WTC11 (cell line): ENCODE measurements at regions not wholly inside any gene's neighbourhood (a gene's known extent, or its start where the extent isn't known, plus 50 kb on each side); places are given as distances from the start of the nearest gene placed in this dataset.
A peak's percentile ranks its signal among the peaks of the same experiment; 100 is the strongest.

Experiments
- ATAC-seq: fragments of 200-7000 bp; cut with Tn5 transposase; 2 replicates; pipeline ENCODE4 v1.10.0; 2021; ENCODE audit warnings: mild to moderate bottlenecking, moderate library complexity
- CTCF ChIA-PET: fragments of 300-600 bp; sonication (Branson Sonifier 250); formaldehyde crosslinking; loops from one replicate; lab custom pipeline; 2021; ENCODE audit warnings: antibody characterized with exemption; lab: Charles Lee
- POLR2A ChIA-PET: fragments of 350-600 bp; sonication (Branson Sonifier 250); formaldehyde crosslinking; loops from one replicate; lab custom pipeline; 2021; ENCODE audit warnings: antibody characterized with exemption; lab: Charles Lee
- DNase-seq: peaks from one replicate; pipeline ENCODE4 v3.0.0; 2021; ENCODE audit warnings: low spot score
- H3K27ac Mint-ChIP-seq: 2 replicates; pipeline ENCODE4 v1.8.0; 2021; ENCODE audit warnings: mixed read lengths
- H3K27me3 Mint-ChIP-seq: 2 replicates; pipeline ENCODE4 v1.8.0; 2021; ENCODE audit warnings: low read depth, mild to moderate bottlenecking, moderate library complexity, mixed read lengths
- H3K36me3 Mint-ChIP-seq: 2 replicates; pipeline ENCODE4 v1.8.0; 2021; ENCODE audit warnings: mixed read lengths
- H3K4me1 Mint-ChIP-seq: 2 replicates; pipeline ENCODE4 v1.8.0; 2022; ENCODE audit warnings: mixed read lengths
- H3K4me3 Mint-ChIP-seq: 2 replicates; pipeline ENCODE4 v1.8.0; 2021; ENCODE audit warnings: mild to moderate bottlenecking, moderate library complexity, mixed read lengths
- H3K9me3 Mint-ChIP-seq: 2 replicates; pipeline ENCODE4 v1.8.0; 2021; ENCODE audit warnings: mixed read lengths
- FOXP1 ChIP-seq: sonication (generic); formaldehyde crosslinking; IDR thresholded peaks from 2 replicates; pipeline ENCODE4 v1.8.0; 2022; ENCODE audit warnings: missing genetic modification reagents, mild to moderate bottlenecking, moderate library complexity, borderline replicate concordance
- GRHL2 ChIP-seq: fragments of 250-450 bp; sonication (Bioruptor Pico); IDR thresholded peaks from 2 replicates; pipeline ENCODE4 v1.8.0; 2022; ENCODE audit warnings: mild to moderate bottlenecking, moderate library complexity; ENCODE audit not compliant: insufficient replicate concordance, severe bottlenecking
- IRF2 ChIP-seq: sonication (generic); formaldehyde crosslinking; IDR thresholded peaks from 2 replicates; pipeline ENCODE4 v1.8.0; 2022; ENCODE audit warnings: low read depth, missing genetic modification reagents, borderline replicate concordance
- JUN ChIP-seq: sonication (generic); formaldehyde crosslinking; IDR thresholded peaks from 2 replicates; pipeline ENCODE4 v1.8.0; 2023; ENCODE audit warnings: mild to moderate bottlenecking, missing genetic modification reagents
- NFE2L1 ChIP-seq: sonication (generic); formaldehyde crosslinking; IDR thresholded peaks from 2 replicates; pipeline ENCODE4 v1.8.1; 2023; ENCODE audit warnings: missing genetic modification reagents
- NR3C1 ChIP-seq: sonication (generic); formaldehyde crosslinking; conservative IDR thresholded peaks from 2 replicates; pipeline ENCODE4 v1.8.1; 2023; ENCODE audit warnings: low read depth, mild to moderate bottlenecking, missing genetic modification reagents
- RORB ChIP-seq: fragments of 250-450 bp; sonication (Bioruptor Pico); IDR thresholded peaks from 2 replicates; pipeline ENCODE4 v1.9.0; 2021; ENCODE audit warnings: mild to moderate bottlenecking
- SOX15 ChIP-seq: fragments of 250-450 bp; sonication (Bioruptor Pico); IDR thresholded peaks from 2 replicates; pipeline ENCODE4 v1.9.0; 2021; ENCODE audit warnings: mild to moderate bottlenecking
- TCF7 ChIP-seq: sonication (generic); formaldehyde crosslinking; IDR thresholded peaks from 2 replicates; pipeline ENCODE4 v1.8.0; 2022; ENCODE audit warnings: mild to moderate bottlenecking, low read depth, missing genetic modification reagents, moderate library complexity
- TEAD4 ChIP-seq: sonication (generic); formaldehyde crosslinking; IDR thresholded peaks from 2 replicates; pipeline ENCODE4 v1.8.0; 2022; ENCODE audit warnings: mild to moderate bottlenecking, missing genetic modification reagents
- ZNF232 ChIP-seq: sonication (generic); formaldehyde crosslinking; IDR thresholded peaks from 2 replicates; pipeline ENCODE4 v1.8.0; 2022; ENCODE audit warnings: mild to moderate bottlenecking, missing genetic modification reagents
- ZNF423 ChIP-seq: fragments of 250-450 bp; sonication (Bioruptor Pico); IDR thresholded peaks from 2 replicates; pipeline ENCODE4 v2.1.2; 2022; ENCODE audit warnings: mild to moderate bottlenecking, moderate library complexity
- TF ChIP-seq, protein P1 (sequence below): sonication (generic); formaldehyde crosslinking; IDR thresholded peaks from 2 replicates; pipeline ENCODE4 v1.8.0; 2023; ENCODE audit warnings: missing genetic modification reagents, mild to moderate bottlenecking, borderline replicate concordance
- TF ChIP-seq, protein P2 (sequence below): sonication (generic); formaldehyde crosslinking; IDR thresholded peaks from 2 replicates; pipeline ENCODE4 v1.8.1; 2022; ENCODE audit warnings: mild to moderate bottlenecking, missing genetic modification reagents, moderate library complexity, borderline replicate concordance
- TF ChIP-seq, protein P3 (sequence below): sonication (generic); formaldehyde crosslinking; IDR thresholded peaks from 2 replicates; pipeline ENCODE4 v1.8.1; 2023; ENCODE audit warnings: mild to moderate bottlenecking, missing genetic modification reagents, moderate library complexity
- TF ChIP-seq, protein P4 (sequence below): sonication (generic); formaldehyde crosslinking; IDR thresholded peaks from 2 replicates; pipeline ENCODE4 v1.8.1; 2022; ENCODE audit warnings: low read depth, mild to moderate bottlenecking, moderate library complexity, missing genetic modification reagents, borderline replicate concordance
- TF ChIP-seq, protein P5 (sequence below): sonication (generic); formaldehyde crosslinking; IDR thresholded peaks from 2 replicates; pipeline ENCODE4 v1.8.0; 2022; ENCODE audit warnings: mild to moderate bottlenecking, missing genetic modification reagents
- TF ChIP-seq, protein P6 (sequence below): sonication (generic); formaldehyde crosslinking; IDR thresholded peaks from 2 replicates; pipeline ENCODE4 v1.8.1; 2023; ENCODE audit warnings: mild to moderate bottlenecking, moderate library complexity, missing genetic modification reagents
- TF ChIP-seq, protein P7 (sequence below): fragments of 250-450 bp; sonication (Bioruptor Pico); IDR thresholded peaks from 2 replicates; pipeline ENCODE4 v1.9.0; 2021; ENCODE audit warnings: moderate library complexity, mild to moderate bottlenecking, inconsistent platforms, borderline replicate concordance

DNA sequence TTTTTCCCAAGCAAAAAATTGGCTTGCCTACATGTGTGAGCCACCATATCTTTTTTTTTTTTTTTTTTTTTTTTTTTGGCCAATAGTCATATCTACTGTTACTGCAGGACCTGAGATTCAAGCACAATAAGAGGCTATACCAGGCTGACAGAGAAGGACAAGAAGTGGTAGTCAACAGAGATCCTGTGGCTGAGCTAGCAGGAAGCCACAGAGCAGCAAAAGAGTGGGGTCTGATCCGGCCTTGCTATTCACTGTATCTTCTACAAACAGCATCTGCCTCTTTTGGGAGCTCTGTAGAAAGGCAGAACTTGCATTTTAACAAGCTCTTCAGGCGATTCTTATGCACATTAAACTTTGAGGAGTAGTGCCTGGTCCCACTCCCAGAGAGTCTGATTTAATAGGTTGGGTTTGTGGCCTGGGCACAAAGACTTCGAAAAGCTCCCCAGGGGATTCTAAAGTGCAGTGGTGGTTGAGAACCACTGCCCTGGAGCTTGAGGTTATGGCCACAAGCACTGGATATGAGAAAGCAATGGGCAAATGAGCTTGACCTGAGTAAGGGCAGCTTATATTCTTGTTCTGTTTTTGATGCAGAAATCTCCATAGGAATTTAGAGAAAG, 162.8 kb downstream of the PIK3R1 start:
- ChIA-PET CTCF (interaction anchor here (1.1 kb wide), 2 partner anchors 90 to 92 kb away, joined by 4 read pairs; no protein-coding TSS in a partner anchor), POLR2A (interaction anchor here (0.5 kb wide), 1 partner anchor 15 kb away, joined by 4 read pairs; no protein-coding TSS in a partner anchor)
- TF ChIP-seq GRHL2 (CRISPR knock-in tag), result no peak
- TF ChIP-seq IRF2, result no peak
- TF ChIP-seq, protein P1, sequence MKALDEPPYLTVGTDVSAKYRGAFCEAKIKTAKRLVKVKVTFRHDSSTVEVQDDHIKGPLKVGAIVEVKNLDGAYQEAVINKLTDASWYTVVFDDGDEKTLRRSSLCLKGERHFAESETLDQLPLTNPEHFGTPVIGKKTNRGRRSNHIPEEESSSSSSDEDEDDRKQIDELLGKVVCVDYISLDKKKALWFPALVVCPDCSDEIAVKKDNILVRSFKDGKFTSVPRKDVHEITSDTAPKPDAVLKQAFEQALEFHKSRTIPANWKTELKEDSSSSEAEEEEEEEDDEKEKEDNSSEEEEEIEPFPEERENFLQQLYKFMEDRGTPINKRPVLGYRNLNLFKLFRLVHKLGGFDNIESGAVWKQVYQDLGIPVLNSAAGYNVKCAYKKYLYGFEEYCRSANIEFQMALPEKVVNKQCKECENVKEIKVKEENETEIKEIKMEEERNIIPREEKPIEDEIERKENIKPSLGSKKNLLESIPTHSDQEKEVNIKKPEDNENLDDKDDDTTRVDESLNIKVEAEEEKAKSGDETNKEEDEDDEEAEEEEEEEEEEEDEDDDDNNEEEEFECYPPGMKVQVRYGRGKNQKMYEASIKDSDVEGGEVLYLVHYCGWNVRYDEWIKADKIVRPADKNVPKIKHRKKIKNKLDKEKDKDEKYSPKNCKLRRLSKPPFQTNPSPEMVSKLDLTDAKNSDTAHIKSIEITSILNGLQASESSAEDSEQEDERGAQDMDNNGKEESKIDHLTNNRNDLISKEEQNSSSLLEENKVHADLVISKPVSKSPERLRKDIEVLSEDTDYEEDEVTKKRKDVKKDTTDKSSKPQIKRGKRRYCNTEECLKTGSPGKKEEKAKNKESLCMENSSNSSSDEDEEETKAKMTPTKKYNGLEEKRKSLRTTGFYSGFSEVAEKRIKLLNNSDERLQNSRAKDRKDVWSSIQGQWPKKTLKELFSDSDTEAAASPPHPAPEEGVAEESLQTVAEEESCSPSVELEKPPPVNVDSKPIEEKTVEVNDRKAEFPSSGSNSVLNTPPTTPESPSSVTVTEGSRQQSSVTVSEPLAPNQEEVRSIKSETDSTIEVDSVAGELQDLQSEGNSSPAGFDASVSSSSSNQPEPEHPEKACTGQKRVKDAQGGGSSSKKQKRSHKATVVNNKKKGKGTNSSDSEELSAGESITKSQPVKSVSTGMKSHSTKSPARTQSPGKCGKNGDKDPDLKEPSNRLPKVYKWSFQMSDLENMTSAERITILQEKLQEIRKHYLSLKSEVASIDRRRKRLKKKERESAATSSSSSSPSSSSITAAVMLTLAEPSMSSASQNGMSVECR (CRISPR knock-in tag), result no peak
- no peak for TF ChIP-seq NFE2L1
- no peak for TF ChIP-seq JUN (CRISPR knock-in tag)
- TF ChIP-seq, protein P2, sequence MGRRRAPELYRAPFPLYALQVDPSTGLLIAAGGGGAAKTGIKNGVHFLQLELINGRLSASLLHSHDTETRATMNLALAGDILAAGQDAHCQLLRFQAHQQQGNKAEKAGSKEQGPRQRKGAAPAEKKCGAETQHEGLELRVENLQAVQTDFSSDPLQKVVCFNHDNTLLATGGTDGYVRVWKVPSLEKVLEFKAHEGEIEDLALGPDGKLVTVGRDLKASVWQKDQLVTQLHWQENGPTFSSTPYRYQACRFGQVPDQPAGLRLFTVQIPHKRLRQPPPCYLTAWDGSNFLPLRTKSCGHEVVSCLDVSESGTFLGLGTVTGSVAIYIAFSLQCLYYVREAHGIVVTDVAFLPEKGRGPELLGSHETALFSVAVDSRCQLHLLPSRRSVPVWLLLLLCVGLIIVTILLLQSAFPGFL (CRISPR knock-in tag), result no peak
- TF ChIP-seq, protein P3, sequence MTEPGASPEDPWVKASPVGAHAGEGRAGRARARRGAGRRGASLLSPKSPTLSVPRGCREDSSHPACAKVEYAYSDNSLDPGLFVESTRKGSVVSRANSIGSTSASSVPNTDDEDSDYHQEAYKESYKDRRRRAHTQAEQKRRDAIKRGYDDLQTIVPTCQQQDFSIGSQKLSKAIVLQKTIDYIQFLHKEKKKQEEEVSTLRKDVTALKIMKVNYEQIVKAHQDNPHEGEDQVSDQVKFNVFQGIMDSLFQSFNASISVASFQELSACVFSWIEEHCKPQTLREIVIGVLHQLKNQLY (CRISPR knock-in tag), result no peak
- TF ChIP-seq, protein P4, sequence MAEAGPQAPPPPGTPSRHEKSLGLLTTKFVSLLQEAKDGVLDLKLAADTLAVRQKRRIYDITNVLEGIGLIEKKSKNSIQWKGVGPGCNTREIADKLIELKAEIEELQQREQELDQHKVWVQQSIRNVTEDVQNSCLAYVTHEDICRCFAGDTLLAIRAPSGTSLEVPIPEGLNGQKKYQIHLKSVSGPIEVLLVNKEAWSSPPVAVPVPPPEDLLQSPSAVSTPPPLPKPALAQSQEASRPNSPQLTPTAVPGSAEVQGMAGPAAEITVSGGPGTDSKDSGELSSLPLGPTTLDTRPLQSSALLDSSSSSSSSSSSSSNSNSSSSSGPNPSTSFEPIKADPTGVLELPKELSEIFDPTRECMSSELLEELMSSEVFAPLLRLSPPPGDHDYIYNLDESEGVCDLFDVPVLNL, result no peak
- no peak for TF ChIP-seq TCF7 (CRISPR knock-in tag)
- TF ChIP-seq, protein P5, sequence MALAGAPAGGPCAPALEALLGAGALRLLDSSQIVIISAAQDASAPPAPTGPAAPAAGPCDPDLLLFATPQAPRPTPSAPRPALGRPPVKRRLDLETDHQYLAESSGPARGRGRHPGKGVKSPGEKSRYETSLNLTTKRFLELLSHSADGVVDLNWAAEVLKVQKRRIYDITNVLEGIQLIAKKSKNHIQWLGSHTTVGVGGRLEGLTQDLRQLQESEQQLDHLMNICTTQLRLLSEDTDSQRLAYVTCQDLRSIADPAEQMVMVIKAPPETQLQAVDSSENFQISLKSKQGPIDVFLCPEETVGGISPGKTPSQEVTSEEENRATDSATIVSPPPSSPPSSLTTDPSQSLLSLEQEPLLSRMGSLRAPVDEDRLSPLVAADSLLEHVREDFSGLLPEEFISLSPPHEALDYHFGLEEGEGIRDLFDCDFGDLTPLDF (CRISPR knock-in tag), result no peak
- no peak for TF ChIP-seq RORB
- TF ChIP-seq FOXP1 (CRISPR knock-in tag), result no peak
- no peak for TF ChIP-seq ZNF423 (CRISPR knock-in tag)
- Mint-ChIP-seq H3K36me3 (peaks cover 2% of the 10 kb centered on the region), H3K27ac (peak overlapping the region; percentile 71), H3K27me3 (no peaks in the 10 kb centered on the region), H3K4me3 (no peak overlapping the region), H3K4me1 (peaks cover 26% of the 10 kb centered on the region), H3K9me3 (peaks cover 6% of the 10 kb centered on the region)
- ATAC-seq, result peak; percentile 84
- DNase-seq, result no peak

DNA sequence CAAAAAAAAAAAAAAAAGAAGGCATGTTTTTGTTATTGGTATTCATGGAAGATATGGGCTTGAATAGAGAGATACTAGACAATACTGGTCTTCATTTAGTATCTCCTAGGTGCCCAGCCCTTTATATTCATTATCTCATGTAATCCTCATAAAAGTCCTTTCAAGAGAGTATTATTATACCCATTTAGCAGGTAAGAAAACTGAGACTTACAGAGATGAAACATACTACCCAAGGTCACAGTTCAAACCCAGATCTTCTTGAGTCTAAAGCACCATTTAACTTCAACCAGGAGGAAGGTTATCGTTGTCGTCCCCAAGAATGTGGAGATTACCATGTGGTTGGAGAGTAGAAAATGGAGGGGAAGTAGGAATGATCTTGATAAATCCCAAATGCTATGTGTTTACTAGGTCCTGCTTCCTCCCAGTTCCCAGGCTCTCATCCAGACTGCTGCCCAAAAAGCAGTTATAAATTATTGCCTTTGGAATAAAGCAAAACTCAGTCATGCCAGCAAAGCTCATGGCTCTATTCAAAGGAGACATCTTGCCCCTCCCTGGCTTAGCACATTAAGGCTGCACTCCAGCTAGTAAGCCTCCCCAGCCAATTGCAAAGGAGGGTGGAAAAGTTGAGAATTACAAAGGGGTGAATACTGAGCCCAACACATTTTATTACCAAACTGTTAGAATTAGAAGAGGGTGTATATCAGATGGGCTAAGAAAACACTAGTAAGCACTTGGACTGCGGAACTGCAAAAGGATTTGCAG, 163.9 kb downstream of the PIK3R1 start:
- no peak overlapping the region for H3K4me3 Mint-ChIP-seq
- peaks cover 26% of the 10 kb centered on the region for H3K4me1 Mint-ChIP-seq
- H3K36me3 Mint-ChIP-seq, result no peaks in the 10 kb centered on the region
- H3K27ac Mint-ChIP-seq, result no peak overlapping the region
- no peaks in the 10 kb centered on the region for H3K27me3 Mint-ChIP-seq
- ChIA-PET CTCF (interaction anchor here (0.7 kb wide), 1 partner anchor 1147 kb away, joined by 3 read pairs; no protein-coding TSS in a partner anchor), POLR2A (interaction anchor here (0.7 kb wide), 1 partner anchor 15 kb away, joined by 4 read pairs; no protein-coding TSS in a partner anchor)
- TF ChIP-seq TEAD4 (CRISPR knock-in tag), result no peak
- TF ChIP-seq, protein P6, sequence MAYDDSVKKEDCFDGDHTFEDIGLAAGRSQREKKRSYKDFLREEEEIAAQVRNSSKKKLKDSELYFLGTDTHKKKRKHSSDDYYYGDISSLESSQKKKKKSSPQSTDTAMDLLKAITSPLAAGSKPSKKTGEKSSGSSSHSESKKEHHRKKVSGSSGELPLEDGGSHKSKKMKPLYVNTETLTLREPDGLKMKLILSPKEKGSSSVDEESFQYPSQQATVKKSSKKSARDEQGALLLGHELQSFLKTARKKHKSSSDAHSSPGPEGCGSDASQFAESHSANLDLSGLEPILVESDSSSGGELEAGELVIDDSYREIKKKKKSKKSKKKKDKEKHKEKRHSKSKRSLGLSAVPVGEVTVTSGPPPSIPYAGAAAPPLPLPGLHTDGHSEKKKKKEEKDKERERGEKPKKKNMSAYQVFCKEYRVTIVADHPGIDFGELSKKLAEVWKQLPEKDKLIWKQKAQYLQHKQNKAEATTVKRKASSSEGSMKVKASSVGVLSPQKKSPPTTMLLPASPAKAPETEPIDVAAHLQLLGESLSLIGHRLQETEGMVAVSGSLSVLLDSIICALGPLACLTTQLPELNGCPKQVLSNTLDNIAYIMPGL (CRISPR knock-in tag), result no peak
- TF ChIP-seq SOX15 (CRISPR knock-in tag), result no peak
- no peak for TF ChIP-seq ZNF232
- TF ChIP-seq NR3C1 (CRISPR knock-in tag), result no peak
- TF ChIP-seq, protein P7, sequence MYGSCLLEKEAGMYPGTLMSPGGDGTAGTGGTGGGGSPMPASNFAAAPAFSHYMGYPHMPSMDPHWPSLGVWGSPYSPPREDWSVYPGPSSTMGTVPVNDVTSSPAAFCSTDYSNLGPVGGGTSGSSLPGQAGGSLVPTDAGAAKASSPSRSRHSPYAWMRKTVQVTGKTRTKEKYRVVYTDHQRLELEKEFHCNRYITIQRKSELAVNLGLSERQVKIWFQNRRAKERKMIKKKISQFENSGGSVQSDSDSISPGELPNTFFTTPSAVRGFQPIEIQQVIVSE (CRISPR knock-in tag), result no peak
- ATAC-seq (no peak), DNase-seq (no peak)
- H3K9me3 Mint-ChIP-seq, result 0 out of 2 replicates have a peak, but pooled peaks cover 6% of the 10 kb centered on the region
